Inflammatory macrophage treated with lipopolysaccharide for 4 hours (primary cell): ENCODE measurements at regions not wholly inside any gene's neighbourhood (a gene's known extent, or its start where the extent isn't known, plus 50 kb on each side); places are given as distances from the start of the nearest gene placed in this dataset.

Experiments used
- DNase-seq: peaks from one replicate; pipeline ENCODE4 v3.0.0-alpha.2; 2020

DNA sequence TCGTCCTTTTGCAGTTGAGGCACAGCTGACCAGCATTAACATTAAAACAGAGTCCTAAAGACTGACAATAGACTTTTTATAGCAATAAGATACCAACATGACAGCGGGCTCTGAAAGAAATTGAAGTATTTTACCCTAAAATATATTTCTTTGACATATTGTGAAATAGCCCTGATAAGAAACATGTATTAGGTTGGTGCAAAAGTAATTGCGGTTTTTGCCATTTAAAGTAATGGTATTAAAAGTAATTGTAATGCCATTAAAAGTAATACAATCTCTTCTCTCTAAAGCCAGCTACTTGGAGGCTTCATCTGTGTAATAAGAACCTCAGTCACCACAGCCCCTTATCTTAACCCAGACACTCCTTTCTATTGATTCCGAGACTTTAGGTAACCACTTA is 394.6 kb downstream of the PREX1 start:
- no peak for DNase-seq

DNA sequence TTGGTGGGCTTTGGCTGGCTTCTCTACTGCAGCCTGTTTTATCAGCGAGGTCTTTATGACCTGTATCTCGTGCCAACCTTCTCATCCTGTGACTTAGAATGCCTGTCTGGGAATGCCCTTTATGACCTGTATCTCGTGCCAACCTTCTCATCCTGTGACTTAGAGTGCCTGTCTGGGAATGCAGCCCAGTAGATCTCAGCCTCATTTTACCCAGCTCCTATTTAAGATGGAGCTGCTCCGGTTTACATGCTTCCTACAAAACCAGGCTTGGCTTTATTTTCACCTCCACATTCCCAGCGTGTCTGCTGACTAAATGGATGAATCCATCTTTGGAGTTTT is 395.3 kb downstream of the PREX1 start:
- no peak for DNase-seq

DNA sequence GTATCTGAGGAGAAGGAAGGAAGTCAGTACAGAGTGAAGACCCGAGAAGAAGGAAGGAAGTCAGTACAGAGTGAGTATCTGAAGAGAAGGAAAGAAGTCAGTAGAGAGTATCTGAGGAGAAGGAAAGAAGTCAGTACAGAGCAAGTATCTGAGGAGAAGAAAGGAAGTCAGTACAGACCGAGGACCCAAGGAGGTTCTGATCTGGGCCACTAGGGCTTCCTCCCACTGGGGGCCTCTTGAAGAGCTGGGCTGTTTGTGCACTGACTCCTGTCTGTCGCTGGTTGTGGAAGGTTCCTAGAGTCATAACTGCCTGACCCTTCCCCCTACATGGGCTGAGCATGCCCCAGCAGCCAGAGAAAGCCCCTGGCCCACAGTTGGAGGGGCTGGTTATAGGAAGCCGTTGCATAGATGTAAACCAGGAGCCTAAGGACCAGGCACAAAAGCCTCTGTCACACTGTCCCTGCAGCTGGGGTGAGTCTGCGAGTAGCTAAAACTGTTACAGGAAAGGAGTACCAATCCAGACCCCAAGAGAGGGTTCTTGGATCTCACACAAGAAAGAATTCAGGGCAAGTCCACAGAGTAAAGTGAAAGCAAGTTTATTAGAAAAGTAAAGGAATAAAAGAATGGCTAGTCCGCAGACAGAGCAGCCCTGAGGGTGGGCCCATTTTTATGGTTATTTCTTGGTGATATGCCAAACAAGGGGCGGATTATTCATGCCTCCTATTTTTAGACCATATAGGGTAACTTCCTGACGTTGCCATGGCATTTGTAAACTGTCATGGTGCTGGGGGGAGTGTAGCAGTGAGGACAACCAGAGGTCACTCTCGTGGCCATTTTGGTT is 395.9 kb downstream of the PREX1 start:
- DNase-seq: no peak

DNA sequence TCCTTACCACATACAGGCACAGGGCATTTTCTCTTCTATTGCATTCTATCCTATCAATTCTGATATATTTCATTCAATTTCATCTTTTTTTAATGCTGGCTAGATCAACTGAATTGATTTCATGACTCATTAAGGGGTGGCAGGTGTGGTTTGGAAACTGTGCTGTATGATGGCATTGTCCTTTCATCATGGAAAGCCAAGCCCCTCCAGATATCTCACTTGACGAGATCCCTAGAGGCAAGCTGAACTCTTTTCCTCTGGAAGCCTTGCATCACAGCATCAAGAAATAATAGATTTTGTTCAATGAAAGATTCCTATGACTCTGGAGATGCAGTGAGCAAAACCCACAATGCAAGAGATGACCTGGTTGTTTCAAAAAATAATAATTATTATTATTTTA is 401.2 kb downstream of the PREX1 start:
- DNase-seq: no peak

DNA sequence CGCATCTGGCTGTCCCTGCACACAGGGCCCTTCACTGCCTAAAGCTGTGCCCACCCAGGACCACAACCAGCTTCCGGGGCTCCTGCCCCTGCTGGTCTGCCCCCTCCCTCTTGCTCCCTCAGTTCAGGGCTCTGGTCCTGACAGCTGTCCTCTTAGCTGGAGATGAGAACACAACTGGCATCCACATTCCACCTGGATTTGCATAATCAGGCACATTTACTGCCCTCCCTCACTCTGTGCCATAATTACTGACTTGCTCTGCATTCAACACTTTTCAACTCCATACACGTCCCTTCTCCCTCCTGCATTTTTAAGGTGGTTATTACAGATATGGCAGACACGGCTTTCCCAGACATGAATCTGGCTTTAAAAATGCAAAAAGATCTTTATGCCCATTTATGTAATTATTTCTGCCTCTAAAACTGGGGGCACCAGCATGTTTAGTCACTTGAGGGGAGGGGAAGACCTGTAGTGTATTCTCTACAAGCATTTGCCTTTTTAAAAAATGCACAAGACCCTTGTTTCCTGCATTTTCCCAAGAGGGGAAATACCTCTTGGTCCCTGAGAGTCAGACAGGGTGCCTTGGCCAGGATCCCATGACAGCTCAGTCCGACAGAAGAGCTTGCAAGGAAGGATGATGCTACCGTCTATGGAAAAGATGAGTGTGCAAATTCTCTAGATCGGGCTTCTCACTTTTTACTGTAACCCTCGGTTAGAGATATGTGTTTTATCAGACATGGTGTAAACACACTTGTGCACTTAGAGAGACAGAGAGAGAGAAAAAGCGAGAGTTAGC is 401.8 kb downstream of the PREX1 start:
- no peak for DNase-seq

DNA sequence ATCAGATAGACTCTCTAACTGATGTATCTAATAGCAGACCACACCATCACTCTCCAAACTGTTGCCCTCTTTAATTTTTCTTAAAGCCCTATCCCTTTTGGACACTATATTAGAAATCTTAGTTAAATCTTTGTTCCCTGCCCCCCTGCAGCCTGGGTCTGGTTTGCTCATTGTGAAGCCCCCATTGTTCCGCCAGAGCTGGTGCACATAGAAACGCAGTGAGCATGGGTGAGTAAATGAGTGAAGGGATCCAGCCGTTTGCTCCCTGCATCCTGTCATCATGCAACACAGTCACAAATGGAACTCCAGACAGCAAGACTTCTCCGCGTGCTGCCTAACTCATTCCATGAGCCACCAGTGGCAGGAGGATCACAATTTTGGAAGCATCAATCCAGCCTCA is 402.5 kb downstream of the PREX1 start:
- DNase-seq: no peak

DNA sequence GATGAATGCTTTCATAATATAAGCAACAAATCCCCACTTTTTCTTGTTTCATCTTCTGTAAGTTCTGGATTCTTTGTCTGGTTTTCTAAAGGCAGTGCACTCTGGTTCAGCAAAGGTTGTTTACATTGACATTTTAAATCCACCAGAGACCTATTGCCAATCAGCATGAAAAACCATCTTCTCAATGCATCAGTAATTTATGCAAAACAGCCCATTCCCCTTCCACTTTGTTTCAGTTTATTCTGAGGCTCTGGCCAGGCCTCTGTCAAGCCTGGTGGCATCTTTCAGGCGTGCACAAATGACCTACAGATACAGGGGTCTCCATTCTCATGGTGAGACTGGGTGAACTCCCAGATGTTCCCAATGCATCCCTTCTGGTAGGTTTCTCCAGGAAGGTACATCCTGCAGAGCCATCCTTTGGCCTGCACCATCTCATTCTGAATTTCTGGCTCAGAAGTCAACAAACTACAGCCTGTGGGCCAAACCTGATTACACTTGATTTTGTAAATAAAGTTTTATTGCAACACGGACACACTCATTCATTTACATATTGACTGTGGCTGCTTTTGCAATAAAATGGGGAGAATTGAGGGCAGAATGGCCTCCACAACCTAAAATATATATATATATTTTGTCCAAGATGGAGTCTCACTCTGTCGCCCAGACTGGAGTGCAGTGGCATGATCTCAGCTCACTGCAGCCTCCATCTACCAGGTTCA is 405.4 kb downstream of the PREX1 start:
- no peak for DNase-seq

DNA sequence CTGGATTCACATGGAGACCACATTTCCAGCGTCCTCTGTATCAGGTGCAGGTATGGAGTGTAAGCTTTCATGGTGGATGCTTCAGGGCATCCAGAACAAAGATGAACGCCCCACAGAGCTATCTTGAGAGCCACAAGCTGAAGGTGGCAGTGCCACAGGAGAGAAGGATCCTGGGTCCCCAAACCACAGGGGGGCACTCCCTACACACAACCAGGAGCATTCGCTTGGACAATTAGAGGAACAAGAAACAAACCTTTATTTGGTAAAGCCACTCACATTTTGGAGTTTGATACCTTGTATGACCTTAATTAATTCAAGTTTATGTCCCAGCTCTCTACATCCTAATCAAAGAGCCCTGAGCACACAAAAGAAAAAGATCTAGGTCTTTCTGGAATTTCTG is 406.3 kb downstream of the PREX1 start:
- no peak for DNase-seq

DNA sequence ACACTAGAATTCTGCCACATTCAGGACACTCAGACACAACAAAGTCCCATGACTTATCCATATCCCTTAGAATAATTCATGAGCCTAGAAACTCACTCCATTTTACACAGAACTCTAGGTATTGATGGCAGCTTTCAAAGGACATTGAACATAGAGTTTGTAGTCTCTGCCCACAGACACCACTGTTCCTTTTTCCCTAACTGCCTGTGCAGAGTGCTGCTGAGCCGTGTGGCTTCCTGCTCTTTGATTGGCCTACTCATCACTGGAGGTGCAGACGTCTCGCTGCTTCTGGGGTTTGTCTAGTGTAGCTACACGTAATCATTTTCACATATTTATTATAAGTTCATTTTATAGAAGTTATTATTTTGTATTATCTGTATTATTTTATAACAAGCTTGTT is 407.6 kb downstream of the PREX1 start:
- DNase-seq: no peak

DNA sequence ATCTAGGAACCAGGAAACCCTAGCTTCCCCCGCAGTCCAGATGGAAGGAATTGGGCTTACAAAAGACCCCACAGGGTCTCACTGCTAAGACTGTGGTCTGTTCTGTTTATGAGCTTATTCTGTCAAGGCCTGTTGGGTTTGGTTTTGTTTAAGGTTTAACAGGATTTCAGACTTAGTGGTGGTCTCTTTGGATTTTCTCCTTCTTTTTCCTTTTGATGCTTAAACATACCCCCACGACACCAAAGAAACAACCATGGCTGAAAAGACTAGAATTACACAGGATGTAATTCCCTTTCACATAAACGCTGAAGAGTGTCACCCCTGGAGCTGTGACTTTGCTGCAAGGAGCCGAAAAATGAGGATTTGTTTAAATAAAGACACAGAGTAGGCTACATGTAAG is 408.6 kb downstream of the PREX1 start:
- no peak for DNase-seq

DNA sequence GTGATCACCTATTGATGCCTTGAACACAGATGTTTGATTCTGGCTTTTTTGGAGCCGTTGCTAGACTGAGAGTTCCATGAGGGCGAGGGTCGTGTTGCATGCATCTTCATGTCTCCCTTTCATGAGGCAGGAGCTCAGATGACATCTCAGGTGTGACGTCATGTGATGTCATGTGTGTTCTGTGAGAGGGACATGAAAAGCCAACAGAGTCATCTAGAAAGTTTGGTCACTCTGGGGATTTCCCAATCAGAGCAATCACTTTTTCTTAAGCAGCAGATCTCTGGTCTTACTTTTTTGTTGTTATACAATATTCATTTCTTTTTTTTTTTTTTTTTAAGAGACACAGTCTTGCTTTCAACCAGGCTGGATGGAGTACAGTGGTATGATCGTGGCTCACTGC is 411.8 kb downstream of the PREX1 start:
- no peak for DNase-seq

DNA sequence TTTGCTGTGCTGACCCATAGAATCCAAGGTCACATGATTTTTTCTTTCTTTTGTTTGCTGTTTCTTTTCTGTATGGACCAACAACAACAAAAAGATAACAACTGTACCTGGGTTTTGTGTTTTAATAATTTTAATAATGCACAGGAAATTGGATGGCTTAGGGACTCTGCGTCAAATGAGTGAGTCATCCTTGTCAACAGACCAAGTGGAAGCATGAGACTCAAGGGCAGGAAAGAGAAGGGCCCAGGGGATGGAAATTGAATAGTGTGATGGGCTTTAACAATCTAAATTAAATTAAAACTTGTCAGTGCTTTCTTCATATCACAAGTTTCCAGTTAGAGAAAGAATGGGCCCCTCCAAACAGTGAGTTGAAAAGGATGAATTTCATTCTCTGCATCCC is 413.0 kb downstream of the PREX1 start:
- no peak for DNase-seq

DNA sequence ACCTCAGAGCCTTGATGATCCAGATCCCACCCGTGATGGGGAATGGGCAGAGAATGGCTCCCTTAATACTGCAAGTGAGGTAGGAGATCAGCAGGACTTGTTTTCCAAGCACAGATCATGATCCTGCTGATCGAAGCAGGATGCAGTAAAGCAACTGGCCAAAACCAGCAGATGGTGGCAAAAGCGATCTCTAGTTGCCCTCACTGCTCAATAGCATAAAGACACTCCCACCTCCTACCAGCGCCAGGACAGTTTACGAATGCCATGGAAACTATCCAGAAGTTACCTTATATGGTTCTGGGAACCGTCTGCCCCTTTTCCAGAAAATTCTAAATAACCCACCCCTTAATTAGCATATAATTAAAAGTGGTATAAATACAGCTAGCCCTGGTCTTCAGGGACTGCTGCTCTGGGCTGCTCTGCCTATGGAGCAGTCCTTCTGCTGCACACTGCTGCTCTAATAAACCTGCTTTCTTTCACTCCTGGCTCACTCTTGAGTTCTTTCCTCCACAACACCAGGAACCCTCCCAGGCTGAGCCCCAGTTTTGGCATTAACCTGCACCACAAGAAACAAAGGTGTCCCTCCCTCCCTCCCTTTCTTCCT is 415.8 kb downstream of the PREX1 start:
- DNase-seq: no peak

DNA sequence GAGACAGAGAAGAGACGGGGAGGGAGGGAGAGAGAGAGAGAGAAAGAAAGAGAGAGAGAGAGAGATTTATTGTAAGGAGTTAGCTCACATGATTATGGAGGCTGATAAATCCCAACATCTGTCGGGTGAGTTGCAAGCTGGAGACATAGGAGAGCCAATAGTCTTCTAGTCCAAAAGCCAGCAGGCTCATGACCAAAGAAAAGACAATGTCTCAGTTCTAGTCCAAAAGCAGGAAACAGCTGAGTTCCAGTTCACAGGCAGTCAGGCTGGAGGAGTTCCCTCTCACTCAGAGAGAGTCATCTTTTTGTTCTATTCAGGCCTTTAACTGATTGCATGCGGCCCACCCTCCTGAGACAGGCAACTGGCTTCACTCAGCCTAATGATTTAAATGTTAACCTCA is 416.6 kb downstream of the PREX1 start:
- no peak for DNase-seq

DNA sequence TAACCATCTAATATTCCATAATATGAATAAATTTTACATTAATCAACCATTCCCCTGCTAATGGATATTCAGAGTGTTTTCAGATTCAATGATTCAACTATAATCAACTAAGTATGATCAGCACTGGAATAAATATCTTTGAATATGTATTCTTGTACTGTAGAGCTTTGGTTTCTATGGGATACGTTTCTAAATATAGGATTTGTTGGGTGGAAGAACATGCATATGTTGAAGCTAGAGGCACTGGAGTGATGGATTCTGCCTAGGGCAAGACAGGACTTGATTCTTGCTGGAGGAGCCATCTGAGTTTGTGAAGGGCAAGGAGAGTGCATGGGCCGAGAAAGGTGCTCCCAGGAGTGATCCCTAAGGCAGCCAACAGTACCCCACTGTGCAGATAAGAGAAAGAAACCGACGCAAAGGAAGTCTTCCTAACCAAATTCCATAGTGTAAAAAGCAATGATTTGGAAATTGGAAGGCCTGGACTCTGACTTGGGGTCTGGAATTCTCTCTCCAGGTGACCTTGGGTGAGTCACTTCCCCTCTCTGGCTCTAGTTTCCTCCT is 418.7 kb downstream of the PREX1 start:
- no peak for DNase-seq

DNA sequence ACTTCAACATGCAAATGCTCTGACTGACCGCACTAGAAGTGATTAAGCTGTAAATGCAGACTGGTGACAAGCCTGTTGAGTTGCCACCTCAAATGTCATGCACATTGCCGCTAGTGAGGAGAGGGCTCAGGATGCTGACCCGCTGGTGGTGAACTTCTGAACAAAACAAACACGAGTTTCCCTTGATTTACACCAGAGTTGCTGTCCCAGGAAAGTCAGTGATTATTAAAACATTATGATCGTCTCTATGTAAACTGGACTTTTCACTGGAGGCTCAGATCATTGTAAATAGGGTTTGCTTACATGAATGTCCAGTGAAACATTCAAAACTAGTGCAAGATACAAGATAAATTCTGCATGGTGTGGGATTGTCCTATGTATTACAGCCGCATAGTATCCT is 420.1 kb downstream of the PREX1 start:
- DNase-seq: no peak

DNA sequence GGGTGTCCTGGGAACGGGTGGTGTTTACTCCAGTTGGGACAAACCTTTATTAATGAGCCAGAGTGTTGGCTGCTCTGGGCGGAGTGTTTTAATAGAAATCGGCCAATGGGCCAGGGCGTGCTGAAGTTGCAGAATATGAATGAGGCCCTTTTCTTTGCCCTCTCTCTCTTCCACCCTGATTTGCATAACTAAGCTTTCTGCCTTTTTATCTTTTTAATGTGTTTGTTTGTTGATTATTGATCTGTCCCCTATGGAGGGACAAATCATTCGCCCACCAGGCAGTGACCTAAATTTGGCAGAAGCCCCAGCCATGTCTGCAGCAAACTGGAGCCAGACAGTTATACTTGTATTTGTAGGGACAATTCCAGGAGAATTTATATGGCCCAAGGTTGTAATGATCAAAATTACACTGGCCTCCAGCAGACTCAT is 420.9 kb downstream of the PREX1 start:
- no peak for DNase-seq

DNA sequence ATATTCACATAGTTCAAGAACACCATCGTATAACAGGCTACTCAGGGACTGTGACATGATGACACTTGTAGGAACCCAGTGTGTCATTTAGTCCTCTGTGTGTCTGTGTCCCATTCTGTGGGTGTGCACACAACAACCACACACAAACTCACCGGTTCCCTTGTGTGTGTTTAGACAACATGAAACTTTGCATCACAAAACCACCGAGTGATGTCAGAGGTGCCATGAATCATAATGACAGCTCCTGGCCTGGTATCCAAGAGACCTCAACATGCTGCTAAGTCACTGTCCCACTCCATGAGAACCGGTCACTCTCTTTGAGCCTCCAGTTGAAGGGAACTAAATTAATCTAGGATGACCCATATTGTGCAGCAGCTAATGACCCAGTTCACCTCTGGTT is 421.3 kb downstream of the PREX1 start:
- peak; percentile 4 for DNase-seq

DNA sequence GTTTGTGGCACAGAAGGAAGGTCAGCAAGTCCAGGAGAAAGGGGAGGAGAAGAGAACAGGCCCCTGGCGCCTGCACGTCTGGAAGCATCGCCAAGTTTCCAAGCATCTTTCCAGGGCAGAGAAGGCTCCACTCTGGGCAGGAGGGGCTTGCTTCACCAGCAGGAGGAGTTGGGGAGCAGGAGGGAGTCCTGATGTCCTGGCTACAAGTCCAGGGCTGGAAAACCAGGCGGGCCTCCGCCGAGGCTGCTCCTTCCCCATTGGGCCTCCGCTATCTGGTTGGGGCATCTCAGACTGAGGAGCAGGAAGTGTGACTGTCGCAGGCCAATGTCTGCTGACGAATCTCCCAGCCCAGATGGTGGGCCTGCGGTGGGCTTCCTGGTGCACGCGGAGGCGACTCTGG is 421.9 kb downstream of the PREX1 start:
- no peak for DNase-seq

DNA sequence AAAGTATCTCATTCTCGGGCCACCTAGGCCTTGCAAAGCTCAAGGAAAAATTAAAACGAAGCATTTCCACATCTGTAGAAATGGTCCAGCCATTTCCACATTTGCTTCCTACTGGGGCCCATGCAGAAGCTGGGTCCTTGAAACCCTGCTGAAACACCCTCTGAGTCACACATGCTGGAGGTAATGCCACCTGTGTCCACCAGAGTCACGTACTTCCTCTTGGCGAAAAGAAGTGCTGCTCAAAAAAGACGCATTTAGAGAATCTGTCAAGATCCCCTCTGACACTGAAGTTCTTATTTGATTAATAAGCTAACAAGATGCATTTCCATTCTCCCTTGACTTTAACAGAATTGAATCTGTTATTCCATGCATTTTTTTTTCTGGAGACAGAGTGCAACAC is 423.2 kb downstream of the PREX1 start:
- DNase-seq: no peak

DNA sequence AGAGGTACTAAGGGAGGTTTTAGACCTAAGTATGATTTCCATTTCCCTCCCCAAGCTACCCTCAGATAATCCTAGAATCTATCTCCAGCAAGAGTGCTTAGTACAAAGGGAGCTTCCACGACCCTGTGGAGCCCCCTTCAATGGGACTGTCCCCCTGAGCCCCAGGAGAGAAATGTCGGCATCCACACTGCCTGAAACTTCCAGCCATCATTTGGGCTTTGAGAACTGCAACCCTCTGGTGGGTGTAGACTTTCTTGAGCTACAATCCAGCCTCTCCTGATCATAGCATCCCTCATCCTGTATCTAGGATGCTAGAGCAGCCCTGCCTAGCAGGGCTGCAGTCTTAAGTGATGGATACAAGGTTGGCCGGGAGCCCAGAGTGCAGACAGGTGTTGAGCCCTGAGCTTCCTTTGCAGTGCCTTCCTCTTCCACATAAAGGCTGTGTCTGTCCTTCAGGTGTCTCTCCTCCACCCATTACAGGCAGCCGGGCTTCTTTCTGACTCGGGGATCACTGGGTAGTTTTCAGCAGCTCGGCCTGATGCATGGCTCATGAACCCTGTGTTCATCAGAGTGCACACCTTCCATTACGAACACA is 424.5 kb downstream of the PREX1 start:
- no peak for DNase-seq

DNA sequence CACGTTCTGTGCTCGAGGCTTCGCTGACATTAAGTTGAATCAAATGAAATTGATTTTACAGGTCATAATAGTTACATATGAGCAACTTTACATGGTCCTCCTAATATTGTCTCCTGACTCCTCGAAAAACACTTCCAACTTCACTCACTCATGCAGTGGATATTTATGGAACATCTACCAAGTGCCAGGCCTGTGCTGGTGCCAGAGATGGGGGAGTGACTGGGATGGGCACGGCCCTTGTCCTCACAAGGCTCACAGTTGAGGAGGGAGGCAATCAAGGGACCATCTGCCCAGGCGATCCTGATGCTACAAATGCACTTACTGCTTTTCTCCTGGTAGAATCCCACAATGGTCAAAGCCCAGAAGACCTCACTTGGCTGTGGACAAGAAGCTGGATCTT is 426.4 kb downstream of the PREX1 start:
- no peak for DNase-seq

DNA sequence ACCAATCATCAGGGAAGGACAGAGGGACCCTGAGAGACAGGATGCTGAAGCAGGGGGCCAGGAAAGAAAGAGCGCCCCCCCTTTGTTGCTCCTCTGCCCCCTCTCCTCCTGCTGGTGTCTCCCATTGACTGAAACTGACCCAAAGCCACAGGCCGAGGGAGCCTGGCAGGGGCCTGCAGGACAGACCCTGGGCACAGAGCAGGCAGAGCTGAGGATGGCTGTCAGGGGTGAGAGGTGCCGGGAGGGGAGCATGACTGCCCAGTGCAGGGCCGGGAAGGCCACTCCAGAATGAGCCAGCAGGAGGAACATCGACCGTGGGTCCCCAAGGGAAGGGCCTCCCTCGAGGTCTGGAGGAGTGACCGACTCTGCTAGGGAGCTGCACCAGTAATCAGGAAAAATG is 427.8 kb downstream of the PREX1 start:
- DNase-seq: no peak
